Endodermal cell (in vitro differentiated cells): ENCODE measurements at regions not wholly inside any gene's neighbourhood (a gene's known extent, or its start where the extent isn't known, plus 50 kb on each side); places are given as distances from the start of the nearest gene placed in this dataset.

Experiments
- DNase-seq: peaks from one replicate; pipeline ENCODE4 v3.0.0-alpha.2; 2017
- H3K27ac ChIP-seq: 2 replicates; pipeline ENCODE4 v1.5.1; 2013; ENCODE audit warnings: mild to moderate bottlenecking, low read depth, low read length, moderate library complexity
- H3K27me3 ChIP-seq: 2 replicates; pipeline ENCODE4 v1.6.1; 2013; ENCODE audit warnings: mild to moderate bottlenecking, low read length, moderate library complexity; ENCODE audit not compliant: insufficient read depth, control insufficient read depth, poor library complexity, severe bottlenecking
- H3K36me3 ChIP-seq: 2 replicates; pipeline ENCODE4 v1.7.0; 2013; ENCODE audit warnings: mild to moderate bottlenecking, low read length, moderate library complexity; ENCODE audit not compliant: control insufficient read depth, insufficient read depth
- H3K4me1 ChIP-seq: one replicate; pipeline ENCODE4 v1.7.0; 2013; ENCODE audit warnings: low read length; ENCODE audit not compliant: control insufficient read depth, insufficient read depth
- H3K4me3 ChIP-seq: 2 replicates; pipeline ENCODE4 v1.5.1; 2013; ENCODE audit warnings: mild to moderate bottlenecking, low read length, moderate library complexity
- H3K9ac ChIP-seq: 2 replicates; pipeline ENCODE4 v1.6.1; 2013; ENCODE audit warnings: mild to moderate bottlenecking, low read length, moderate library complexity; ENCODE audit not compliant: poor library complexity, severe bottlenecking; ENCODE audit errors: extremely low read depth
- H3K9me3 ChIP-seq: 2 replicates; pipeline ENCODE4 v1.6.1; 2013; ENCODE audit warnings: mild to moderate bottlenecking, low read length, moderate library complexity; ENCODE audit not compliant: control insufficient read depth
- H3K27ac Mint-ChIP-seq: 2 replicates; pipeline ENCODE4 v1.8.0; 2020; ENCODE audit warnings: mixed read lengths
- H3K27me3 Mint-ChIP-seq: 2 replicates; pipeline ENCODE4 v1.8.0; 2021; ENCODE audit warnings: mild to moderate bottlenecking, mixed read lengths; ENCODE audit not compliant: insufficient read depth
- H3K36me3 Mint-ChIP-seq: 2 replicates; pipeline ENCODE4 v1.8.0; 2020; ENCODE audit warnings: low read depth, mixed read lengths
- H3K4me1 Mint-ChIP-seq: 2 replicates; pipeline ENCODE4 v1.8.0; 2020; ENCODE audit warnings: mixed read lengths
- H3K4me3 Mint-ChIP-seq: 2 replicates; pipeline ENCODE4 v1.8.0; 2020; ENCODE audit warnings: mild to moderate bottlenecking, moderate library complexity, mixed read lengths
- H3K9me3 Mint-ChIP-seq: 2 replicates; pipeline ENCODE4 v1.8.0; 2020; ENCODE audit warnings: mild to moderate bottlenecking, mixed read lengths
- CTCF ChIP-seq: fragments of 200-600 bp; sonication (generic); conservative IDR thresholded peaks from 2 replicates; pipeline ENCODE4 v1.5.0; 2021; ENCODE audit warnings: antibody characterized with exemption, mild to moderate bottlenecking
- WGBS, 2 experiments: methylation state at CpG; one replicate each; pipeline versions ENCODE4 v1.1.5 to v1.1.7; 2013; ENCODE audit warnings: missing lambda C conversion rate in 2 of 2, mixed read lengths in 1 of 2; ENCODE audit not compliant: insufficient coverage in 1 of 2, insufficient read length in 1 of 2; 5-methylcytosine and 5-hydroxymethylcytosine counted together

- no peak for TF ChIP-seq CTCF
- Mint-ChIP-seq H3K36me3 (no peaks in the 10 kb centered on the region), H3K4me1 (peaks cover 10% of the 10 kb centered on the region), H3K9me3 (no peaks in the 10 kb centered on the region), H3K4me3 (no peak overlapping the region), H3K27ac (no peak overlapping the region), H3K27me3 (no peaks in the 10 kb centered on the region)
- Histone ChIP-seq H3K9me3 (peaks cover 4% of the 10 kb centered on the region), H3K27ac (no peak overlapping the region), H3K4me3 (no peak overlapping the region), H3K27me3 (no peaks in the 10 kb centered on the region), H3K9ac (peak overlapping the region; percentile 9), H3K4me1 (peaks cover 4% of the 10 kb centered on the region), H3K36me3 (no peaks in the 10 kb centered on the region)
- WGBS, 2 experiments: 82 to 83% methylated on average over 4 of the region's 4 CpGs
- no peak for DNase-seq
Observed at GRCh38 chr18:28331551-28331950, 154.6 kb upstream of the CDH2 start.

DNA sequence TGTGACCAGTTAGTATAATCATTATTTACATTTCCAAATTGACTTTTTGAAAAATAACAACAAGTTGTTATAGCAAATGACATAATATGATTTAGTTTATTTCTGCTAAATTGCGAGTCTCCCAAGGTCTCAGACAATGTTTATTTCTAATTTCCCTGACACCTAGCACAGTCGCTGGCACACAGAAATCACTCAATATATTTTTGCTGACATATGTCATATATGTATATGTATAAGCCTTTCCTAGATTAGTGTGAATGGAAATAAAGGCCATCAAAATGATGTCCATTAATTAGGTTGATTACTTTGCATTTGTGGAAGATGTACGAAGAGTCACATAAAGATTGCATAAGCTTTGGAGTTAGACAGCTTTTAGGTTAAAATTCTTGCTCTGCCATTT lies 136.7 kb upstream of the CDH2 start:
- Mint-ChIP-seq H3K27ac (no peak overlapping the region), H3K27me3 (no peaks in the 10 kb centered on the region), H3K4me1 (peaks cover 3% of the 10 kb centered on the region), H3K9me3 (peaks cover 2% of the 10 kb centered on the region), H3K4me3 (no peak overlapping the region), H3K36me3 (no peaks in the 10 kb centered on the region)
- H3K4me3 ChIP-seq: no peak overlapping the region
- no peaks in the 10 kb centered on the region for H3K4me1 ChIP-seq
- WGBS, 2 experiments: 75 to 95% methylated on average over 1 to 3 of the region's 3 CpGs
- H3K9me3 ChIP-seq: no peaks in the 10 kb centered on the region
- H3K9ac ChIP-seq: no peak overlapping the region
- H3K36me3 ChIP-seq: no peaks in the 10 kb centered on the region
- TF ChIP-seq CTCF: no peak
- H3K27ac ChIP-seq: no peak overlapping the region
- H3K27me3 ChIP-seq: no peaks in the 10 kb centered on the region
- no peak for DNase-seq

DNA sequence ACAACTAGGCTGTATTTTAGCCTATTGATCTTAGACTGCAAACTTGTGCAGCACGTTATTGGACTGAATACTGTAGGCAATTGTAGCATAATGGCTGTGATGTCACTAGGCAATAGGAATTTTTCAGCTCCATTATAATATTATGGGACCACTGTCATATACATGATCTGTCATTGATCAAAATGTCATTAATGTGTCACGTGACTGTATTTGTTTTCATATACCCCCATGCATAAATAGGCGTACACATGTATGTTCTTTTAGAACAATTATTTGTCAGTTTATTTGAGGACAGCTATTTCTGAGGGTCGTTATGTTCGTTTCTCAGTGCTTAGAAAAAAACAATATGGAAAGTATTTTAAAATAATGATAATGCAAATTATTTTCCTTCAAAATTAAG lies 111.9 kb upstream of the CDH2 start:
- Mint-ChIP-seq H3K27me3 (peaks cover 14% of the 10 kb centered on the region), H3K4me3 (no peak overlapping the region), H3K9me3 (peaks cover 21% of the 10 kb centered on the region), H3K36me3 (no peaks in the 10 kb centered on the region), H3K4me1 (peaks cover 23% of the 10 kb centered on the region), H3K27ac (no peak overlapping the region)
- 81 to 85% methylated on average over 2 to 5 of the region's 5 CpGs for WGBS, 2 experiments
- no peak for DNase-seq
- Histone ChIP-seq H3K36me3 (no peaks in the 10 kb centered on the region), H3K9me3 (peaks cover 20% of the 10 kb centered on the region), H3K27me3 (no peaks in the 10 kb centered on the region), H3K9ac (no peak overlapping the region), H3K27ac (no peak overlapping the region), H3K4me1 (peaks cover 4% of the 10 kb centered on the region), H3K4me3 (no peak overlapping the region)
- no peak for TF ChIP-seq CTCF
